H1 (cell line): ENCODE measurements at regions not wholly inside any gene's neighbourhood (a gene's known extent, or its start where the extent isn't known, plus 50 kb on each side); places are given as distances from the start of the nearest gene placed in this dataset.

Source experiments
- CTCF ChIA-PET: fragments of 300-600 bp; sonication (Branson Sonifier 250); formaldehyde crosslinking; loops from one replicate; lab custom pipeline; 2021; ENCODE audit not compliant: partially characterized antibody; lab: Charles Lee
- POLR2A ChIA-PET: fragments of 300-600 bp; sonication (Branson Sonifier 250); formaldehyde crosslinking; loops from one replicate; lab custom pipeline; 2021; ENCODE audit warnings: inconsistent platforms; ENCODE audit not compliant: partially characterized antibody; lab: Charles Lee
- DNase-seq, 2 experiments: peaks; one replicate each; pipeline versions ENCODE4 v3.0.0 to v3.0.0-alpha.2; 2010 to 2022; ENCODE audit warnings: low spot score in 2 of 2, low read depth in 1 of 2, mixed read lengths in 1 of 2
- FAIRE-seq: peaks from 2 replicates; lab custom pipeline; 2011; peaks lifted over from hg19 to GRCh38; lab: Jason Lieb, UNC
- H2AFZ ChIP-seq: 2 replicates; pipeline ENCODE4 v1.8.1; 2012; ENCODE audit warnings: low read length, inconsistent platforms
- H2AK5ac ChIP-seq: 2 replicates; pipeline ENCODE4 v1.6.1; 2013; ENCODE audit warnings: low read depth, low read length
- H2BK120ac ChIP-seq: replicated peaks from 2 replicates; pipeline ENCODE3; 2013; ENCODE audit warnings: low read depth, low read length, inconsistent platforms
- H2BK12ac ChIP-seq: 2 replicates; pipeline ENCODE4 v1.6.1; 2013; ENCODE audit warnings: low read depth, low read length
- H2BK15ac ChIP-seq: 2 replicates; pipeline ENCODE4 v1.6.1; 2013; ENCODE audit warnings: low read length
- H2BK20ac ChIP-seq: 2 replicates; pipeline ENCODE4 v1.6.1; 2013; ENCODE audit warnings: low read length
- H2BK5ac ChIP-seq: 2 replicates; pipeline ENCODE4 v1.6.1; 2013; ENCODE audit warnings: low read depth, low read length
- H3K14ac ChIP-seq: 2 replicates; pipeline ENCODE4 v1.6.1; 2013; ENCODE audit warnings: inconsistent platforms; ENCODE audit not compliant: insufficient read length
- H3K18ac ChIP-seq: 2 replicates; pipeline ENCODE4 v1.6.1; 2013; ENCODE audit warnings: low read length; ENCODE audit errors: extremely low read depth
- H3K23ac ChIP-seq: 2 replicates; pipeline ENCODE4 v1.6.1; 2013; ENCODE audit warnings: inconsistent platforms; ENCODE audit not compliant: insufficient read length
- H3K23me2 ChIP-seq: 2 replicates; pipeline ENCODE4 v1.6.1; 2013; ENCODE audit warnings: low read depth, low read length
- H3K27ac ChIP-seq: 2 replicates; pipeline ENCODE4 v1.6.1; 2011; ENCODE audit warnings: low read depth, low read length, inconsistent platforms
- H3K27me3 ChIP-seq, 4 experiments: replicated peaks in 1 of 4; 1 replicate in 1 of 4; 2 replicates in 3 of 4; pipeline versions ENCODE4 v1.6.1 to v1.8.1; 2011 to 2013; ENCODE audit warnings: low read length in 3 of 4, mild to moderate bottlenecking in 3 of 4, inconsistent platforms in 2 of 4, mixed read lengths in 2 of 4, moderate library complexity in 1 of 4; ENCODE audit not compliant: control insufficient read depth in 3 of 4, insufficient read depth in 3 of 4; ENCODE audit errors: extremely low read depth in 1 of 4
- H3K36me3 ChIP-seq, 4 experiments: 2 replicates each; pipeline versions ENCODE4 v1.6.1 to v1.8.1; 2011 to 2013; ENCODE audit warnings: mild to moderate bottlenecking in 4 of 4, low read length in 3 of 4, moderate library complexity in 2 of 4, control low read depth in 1 of 4, inconsistent platforms in 1 of 4; ENCODE audit not compliant: insufficient read depth in 4 of 4, control insufficient read depth in 2 of 4
- H3K4ac ChIP-seq: replicated peaks from 2 replicates; pipeline ENCODE3; 2013; ENCODE audit warnings: low read length, low read depth, mixed read lengths, inconsistent platforms; ENCODE audit not compliant: insufficient read length
- H3K4me1 ChIP-seq, 4 experiments: replicated peaks in 1 of 4; 1 replicate in 1 of 4; 2 replicates in 3 of 4; pipeline versions ENCODE4 v1.6.1 to v1.8.1; 2011 to 2013; ENCODE audit warnings: low read length in 3 of 4, inconsistent platforms in 2 of 4, mixed read lengths in 1 of 4; ENCODE audit not compliant: insufficient read depth in 4 of 4, control insufficient read depth in 3 of 4
- H3K4me2 ChIP-seq, 2 experiments: 2 replicates each; pipeline versions ENCODE4 v1.6.1 to v1.8.1; 2011 to 2013; ENCODE audit warnings: low read depth in 2 of 2, low read length in 2 of 2, control low read depth in 1 of 2, inconsistent platforms in 1 of 2, mild to moderate bottlenecking in 1 of 2; ENCODE audit not compliant: insufficient read depth in 1 of 2
- H3K4me3 ChIP-seq, 4 experiments: fragments of 200-600, 300-600 bp in 1 of 4; sonication (generic), shearing (Covaris generic), sonication (Bioruptor Twin) in 1 of 4; 2 replicates each; pipeline versions ENCODE4 v1.5.1 to v1.8.1; 2011 to 2016; ENCODE audit warnings: low read length in 4 of 4, low read depth in 3 of 4, control low read depth in 2 of 4, inconsistent platforms in 2 of 4, mild to moderate bottlenecking in 2 of 4, mixed read lengths in 1 of 4, moderate library complexity in 1 of 4; ENCODE audit not compliant: insufficient read depth in 2 of 4; ENCODE audit errors: extremely low read depth in 1 of 4
- H3K56ac ChIP-seq: replicated peaks from 2 replicates; pipeline ENCODE3; 2013; ENCODE audit warnings: low read depth, mild to moderate bottlenecking, mixed read lengths, low read length, inconsistent platforms; ENCODE audit not compliant: insufficient read length
- H3K79me1 ChIP-seq: 2 replicates; pipeline ENCODE4 v1.6.1; 2013; ENCODE audit warnings: low read depth, low read length, control low read depth
- H3K79me2 ChIP-seq, 2 experiments: 2 replicates each; pipeline versions ENCODE4 v1.6.1 to v1.8.1; 2012 to 2013; ENCODE audit warnings: low read length in 2 of 2, mild to moderate bottlenecking in 2 of 2, inconsistent platforms in 1 of 2; ENCODE audit not compliant: insufficient read depth in 2 of 2, control insufficient read depth in 1 of 2
- H3K9ac ChIP-seq, 4 experiments: replicated peaks in 1 of 4; 1 replicate in 1 of 4; 2 replicates in 3 of 4; pipeline versions ENCODE4 v1.6.1 to v1.8.1; 2011 to 2013; ENCODE audit warnings: low read depth in 3 of 4, low read length in 3 of 4, control low read depth in 2 of 4, mild to moderate bottlenecking in 2 of 4, moderate library complexity in 2 of 4, inconsistent platforms in 1 of 4; ENCODE audit errors: extremely low read depth in 1 of 4
- H3K9me3 ChIP-seq, 2 experiments: 2 replicates each; pipeline versions ENCODE4 v1.6.1 to v1.8.1; 2012 to 2013; ENCODE audit warnings: mild to moderate bottlenecking in 2 of 2, moderate library complexity in 2 of 2, control low read depth in 1 of 2, inconsistent platforms in 1 of 2, low read depth in 1 of 2, low read length in 1 of 2, mixed read lengths in 1 of 2; ENCODE audit not compliant: insufficient read depth in 2 of 2
- H4K20me1 ChIP-seq, 2 experiments: replicated peaks in 1 of 2; 2 replicates each; pipeline versions ENCODE3 to v1.8.1; 2011 to 2013; ENCODE audit warnings: inconsistent platforms in 2 of 2, low read length in 2 of 2, mild to moderate bottlenecking in 1 of 2; ENCODE audit not compliant: insufficient read depth in 2 of 2, control insufficient read depth in 1 of 2
- H4K5ac ChIP-seq: 2 replicates; pipeline ENCODE4 v1.6.1; 2013; ENCODE audit warnings: low read length, low read depth, mixed read lengths, inconsistent platforms; ENCODE audit not compliant: insufficient read length
- H4K8ac ChIP-seq: 2 replicates; pipeline ENCODE4 v1.8.0; 2013; ENCODE audit warnings: mild to moderate bottlenecking, moderate library complexity, low read length, inconsistent platforms; ENCODE audit not compliant: insufficient read depth; ENCODE audit errors: extremely low read depth
- H4K91ac ChIP-seq: replicated peaks from 2 replicates; pipeline ENCODE3; 2013; ENCODE audit warnings: low read length, mixed read lengths, inconsistent platforms; ENCODE audit not compliant: insufficient read length
- HDAC6 ChIP-seq: IDR thresholded peaks from one replicate; pipeline ENCODE4 v1.7.1; 2012; ENCODE audit warnings: low read depth, mild to moderate bottlenecking, inconsistent platforms, low read length, moderate library complexity
- POLR2A ChIP-seq, 2 experiments: IDR thresholded peaks; 1 replicate in 1 of 2; 2 replicates in 1 of 2; pipeline ENCODE4 v1.6.1; 2011; ENCODE audit warnings: low read depth in 2 of 2, low read length in 2 of 2, mild to moderate bottlenecking in 2 of 2; ENCODE audit errors: control extremely low read depth in 1 of 2
- SP2 ChIP-seq: IDR thresholded peaks from 2 replicates; pipeline ENCODE4 v1.6.1; 2012; ENCODE audit warnings: mild to moderate bottlenecking, low read length, inconsistent platforms
- TCF12 ChIP-seq: IDR thresholded peaks from 2 replicates; pipeline ENCODE4 v1.6.1; 2011; ENCODE audit warnings: low read depth, mild to moderate bottlenecking, low read length

DNA sequence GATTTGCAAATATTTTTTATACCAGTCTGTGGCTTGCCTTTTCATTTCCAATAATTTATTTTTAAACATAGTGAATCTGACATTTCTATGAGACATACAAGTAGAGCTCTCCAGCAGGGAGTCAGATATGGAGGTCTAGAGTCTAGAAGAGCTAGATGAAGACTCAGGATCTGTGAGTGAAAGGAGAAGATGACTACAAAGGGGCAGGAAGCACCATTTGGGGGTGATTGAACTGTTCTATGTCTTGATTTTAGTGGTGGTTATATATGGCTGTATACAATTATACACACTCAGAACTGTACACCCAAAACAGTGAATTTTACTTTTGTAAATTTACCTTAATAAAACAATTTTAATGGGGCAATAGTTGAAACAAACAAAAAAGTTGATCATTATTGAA is 127.9 kb upstream of the BACH2 start:
- H3K56ac ChIP-seq = no peak overlapping the region
- no peak overlapping the region for H4K91ac ChIP-seq
- no peak for FAIRE-seq
- no peak overlapping the region for H3K27ac ChIP-seq
- ChIA-PET CTCF (interaction anchor here (0.8 to 4.4 kb wide), 9 partner anchors 9 to 139 kb away, joined by 3 to 27 read pairs (median 9); no protein-coding TSS in a partner anchor), POLR2A (interaction anchor here (1.4 kb wide), 1 partner anchor 31 kb away, joined by 3 read pairs; no protein-coding TSS in a partner anchor)
- H2BK20ac ChIP-seq = no peak overlapping the region
- H4K8ac ChIP-seq = no peak overlapping the region
- no peaks in the 10 kb centered on the region for H3K36me3 ChIP-seq
- H3K79me2 ChIP-seq = no peaks in the 10 kb centered on the region
- H3K27me3 ChIP-seq = no peaks in the 10 kb centered on the region
- no peak overlapping the region for H3K14ac ChIP-seq
- H3K9me3 ChIP-seq = 0 out of 4 replicates have a peak, but pooled peaks cover 0 to 7% of the 10 kb centered on the region in 2 experiments
- H3K23ac ChIP-seq = no peak overlapping the region
- no peaks in the 10 kb centered on the region for H3K4me1 ChIP-seq
- no peaks in the 10 kb centered on the region for H3K23me2 ChIP-seq
- no peak overlapping the region for H2BK120ac ChIP-seq
- H4K20me1 ChIP-seq = no peaks in the 10 kb centered on the region
- no peak overlapping the region for H3K9ac ChIP-seq
- no peak overlapping the region for H3K4me3 ChIP-seq
- no peak overlapping the region for H2BK15ac ChIP-seq
- no peak overlapping the region for H3K4me2 ChIP-seq
- H3K79me1 ChIP-seq = no peaks in the 10 kb centered on the region
- TF ChIP-seq POLR2A (IDR thresholded peaks at IDR 0.05; ENCODE audit: control extremely low read depth in 1 of 2, low read depth in 2 of 2, low read length in 2 of 2) (no peak), TCF12 (no peak), HDAC6 (no peak), SP2 (no peak)
- no peak overlapping the region for H3K4ac ChIP-seq
- no peak overlapping the region for H2AFZ ChIP-seq
- H2AK5ac ChIP-seq = no peak overlapping the region
- DNase-seq = no peak
- H2BK12ac ChIP-seq = no peak overlapping the region
- H4K5ac ChIP-seq = no peak overlapping the region
- H2BK5ac ChIP-seq = no peak overlapping the region
- no peak overlapping the region for H3K18ac ChIP-seq
